Suprapubic skin (tissue), 3 donors: ENCODE measurements at regions not wholly inside any gene's neighbourhood (a gene's known extent, or its start where the extent isn't known, plus 50 kb on each side); places are given as distances from the start of the nearest gene placed in this dataset.

Source experiments
- EP300 ChIP-seq: sonication (generic); formaldehyde crosslinking; IDR thresholded peaks from one replicate; pipeline ENCODE4 v1.6.1; 2017; ENCODE audit warnings: antibody characterized with exemption
- POLR2A ChIP-seq, 2 donors: fragments of 450-650 bp; IDR thresholded peaks; one replicate each; pipeline ENCODE4 v1.6.1; 2017; ENCODE audit warnings: antibody characterized with exemption in 2 of 2, mild to moderate bottlenecking in 2 of 2, moderate library complexity in 2 of 2
- TF ChIP-seq, protein P1 (sequence below), 2 donors: fragments of 200-600 bp in 1 of 2; fragments of 450-650 bp in 1 of 2; sonication (generic) in 1 of 2; IDR thresholded peaks; one replicate each; pipeline ENCODE4 v1.5.1; 2016 to 2019; ENCODE audit warnings: antibody characterized with exemption in 2 of 2, mild to moderate bottlenecking in 1 of 2, moderate library complexity in 1 of 2

- TF ChIP-seq, protein P1, sequence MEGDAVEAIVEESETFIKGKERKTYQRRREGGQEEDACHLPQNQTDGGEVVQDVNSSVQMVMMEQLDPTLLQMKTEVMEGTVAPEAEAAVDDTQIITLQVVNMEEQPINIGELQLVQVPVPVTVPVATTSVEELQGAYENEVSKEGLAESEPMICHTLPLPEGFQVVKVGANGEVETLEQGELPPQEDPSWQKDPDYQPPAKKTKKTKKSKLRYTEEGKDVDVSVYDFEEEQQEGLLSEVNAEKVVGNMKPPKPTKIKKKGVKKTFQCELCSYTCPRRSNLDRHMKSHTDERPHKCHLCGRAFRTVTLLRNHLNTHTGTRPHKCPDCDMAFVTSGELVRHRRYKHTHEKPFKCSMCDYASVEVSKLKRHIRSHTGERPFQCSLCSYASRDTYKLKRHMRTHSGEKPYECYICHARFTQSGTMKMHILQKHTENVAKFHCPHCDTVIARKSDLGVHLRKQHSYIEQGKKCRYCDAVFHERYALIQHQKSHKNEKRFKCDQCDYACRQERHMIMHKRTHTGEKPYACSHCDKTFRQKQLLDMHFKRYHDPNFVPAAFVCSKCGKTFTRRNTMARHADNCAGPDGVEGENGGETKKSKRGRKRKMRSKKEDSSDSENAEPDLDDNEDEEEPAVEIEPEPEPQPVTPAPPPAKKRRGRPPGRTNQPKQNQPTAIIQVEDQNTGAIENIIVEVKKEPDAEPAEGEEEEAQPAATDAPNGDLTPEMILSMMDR (IDR thresholded peaks at IDR 0.05), result no peak
- TF ChIP-seq EP300 (no peak), POLR2A (IDR thresholded peaks at IDR 0.05) (no peak)
These were observed 130.8 kb downstream of the ZNF467 start for GRCh38 chr7:149642589-149642988.
